ENCODE measurements at regions not wholly inside any gene's neighbourhood (a gene's known extent, or its start where the extent isn't known, plus 50 kb on each side); places are given as distances from the start of the nearest gene placed in this dataset.
"Not testable (repeated sequence)": the region's sequence is repeated elsewhere in the genome, so short reads cannot be mapped to it uniquely, and the experiment has no call there.

DNA sequence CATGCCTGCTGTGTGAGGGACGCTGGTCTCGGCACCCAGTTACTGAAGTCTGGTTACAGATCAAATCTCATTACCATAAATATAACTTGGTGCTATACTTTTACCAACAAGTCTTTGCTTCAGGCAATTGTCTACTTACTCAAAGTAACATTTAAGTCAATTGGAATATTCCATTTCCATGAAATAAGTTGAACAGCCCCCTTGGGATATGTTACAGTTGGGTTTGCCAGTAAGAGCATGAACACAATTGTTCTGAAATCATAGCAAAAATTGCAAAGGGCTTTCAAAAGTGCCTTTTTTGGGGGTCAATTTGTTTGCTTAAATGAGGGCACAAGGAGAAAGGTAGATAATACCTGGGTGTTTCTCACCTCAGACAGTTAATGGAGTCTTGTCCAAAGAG is 170.9 kb upstream of the EXOC2 start:
- DNase-seq (ENCODE audit: low spot score), result no peak

DNA sequence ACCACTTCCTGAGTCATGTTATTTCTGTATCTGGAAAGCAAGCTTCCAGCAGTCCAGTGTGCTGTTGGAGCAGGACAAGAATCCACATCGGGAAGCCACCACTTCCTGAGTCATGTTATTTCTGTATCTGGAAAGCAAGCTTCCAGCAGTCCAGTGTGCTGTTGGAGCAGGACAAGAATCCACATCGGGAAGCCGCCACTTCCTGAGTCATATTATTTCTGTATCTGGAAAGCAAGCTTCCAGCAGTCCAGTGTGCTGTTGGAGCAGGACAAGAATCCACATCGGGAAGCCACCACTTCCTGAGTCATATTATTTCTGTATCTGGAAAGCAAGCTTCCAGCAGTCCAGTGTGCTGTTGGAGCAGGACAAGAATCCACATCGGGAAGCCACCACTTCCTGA is 170.2 kb upstream of the EXOC2 start:
- DNase-seq (ENCODE audit: low spot score), result not testable (repeated sequence)

DNA sequence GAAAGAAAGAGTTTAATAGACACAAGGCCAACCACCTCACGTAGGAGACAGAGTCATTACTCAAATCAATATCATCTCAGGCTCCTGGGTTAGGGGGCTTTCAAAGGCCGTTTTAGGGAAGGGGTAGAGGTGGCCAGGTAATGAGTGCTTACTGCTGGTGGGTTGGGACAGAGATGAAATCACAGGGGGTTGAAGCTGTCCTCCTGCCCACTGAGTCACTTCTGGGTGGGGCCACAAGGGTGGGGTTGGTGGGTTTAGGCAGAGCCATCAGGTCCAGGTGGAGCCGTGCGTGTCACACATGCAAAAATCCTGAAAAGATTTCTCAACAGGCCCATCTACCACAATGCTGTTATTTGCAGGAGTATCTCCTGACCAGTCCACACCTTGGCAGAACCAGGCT is 167.0 kb upstream of the EXOC2 start:
- no peak for DNase-seq (ENCODE audit: low spot score)

DNA sequence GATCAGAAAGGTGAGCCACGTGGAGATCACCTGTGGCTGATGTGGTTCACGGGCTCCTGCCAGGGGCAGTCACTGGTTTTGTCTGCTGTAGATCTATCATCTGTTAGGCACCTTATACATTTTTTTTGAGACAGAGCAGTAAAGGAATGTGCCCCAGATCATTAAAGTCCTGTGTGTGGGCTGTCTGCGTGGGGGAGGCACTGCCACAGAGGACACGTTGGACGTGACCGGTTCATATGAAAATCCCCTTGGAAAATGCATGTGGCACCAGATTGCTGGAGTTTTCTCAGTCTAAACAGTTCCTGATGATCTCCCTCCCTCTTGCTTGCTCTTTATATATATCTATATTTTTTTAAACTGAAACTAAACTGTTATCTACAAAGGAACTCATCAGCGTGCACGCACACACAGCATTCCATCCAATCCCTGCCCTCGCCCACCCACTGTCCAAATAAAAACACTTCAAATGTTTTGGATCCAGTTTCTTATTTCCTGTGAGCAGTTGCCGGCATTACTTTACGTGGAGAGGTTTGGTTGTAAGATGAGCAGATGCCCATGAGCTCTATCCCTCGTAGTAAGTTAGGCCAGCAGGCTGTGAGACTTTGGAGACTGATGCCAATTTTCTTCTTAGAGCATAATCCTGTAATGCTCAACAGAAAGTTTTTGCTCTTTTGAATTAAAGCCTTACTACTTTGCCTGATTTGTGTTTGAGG is 161.6 kb upstream of the EXOC2 start:
- no peak for DNase-seq (ENCODE audit: low spot score)

DNA sequence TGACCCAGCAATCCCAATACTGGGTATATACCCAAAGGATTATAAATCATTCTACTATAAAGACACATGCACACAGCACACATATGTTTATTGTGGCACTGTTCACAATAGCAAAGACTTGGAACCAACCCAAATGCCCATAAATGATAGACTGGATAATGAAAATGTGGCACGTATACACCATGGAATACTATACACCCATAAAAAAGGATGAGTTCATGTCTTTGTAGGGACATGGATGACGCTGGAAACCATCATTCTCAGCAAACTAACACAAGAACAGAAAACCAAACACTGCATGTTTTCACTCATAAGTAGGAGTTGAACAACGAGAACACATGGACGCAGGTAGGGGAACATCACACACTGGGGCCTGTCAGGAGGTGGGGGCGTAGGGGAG is 159.3 kb upstream of the EXOC2 start:
- DNase-seq (ENCODE audit: low spot score), result not testable (repeated sequence)

DNA sequence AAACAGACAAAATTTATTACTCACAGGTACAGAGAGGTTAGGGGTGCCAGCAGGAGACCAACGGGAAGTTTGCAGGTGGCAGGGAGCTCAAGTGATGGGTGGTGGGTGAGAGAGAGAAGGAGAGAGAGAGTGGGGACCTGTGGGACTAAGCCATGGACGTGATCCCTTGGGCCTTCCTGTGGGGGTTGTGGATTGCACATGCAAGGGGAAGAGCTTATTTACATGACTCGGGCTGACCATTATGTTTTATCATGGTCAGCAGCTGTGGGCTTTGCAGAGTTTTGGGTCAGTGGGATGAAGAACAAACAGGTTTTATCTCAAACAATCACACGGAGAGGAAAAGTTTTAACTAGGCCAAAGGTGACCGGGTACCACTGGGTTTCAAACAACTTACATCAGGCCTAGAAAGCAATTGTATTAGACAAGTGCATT is 156.2 kb upstream of the EXOC2 start:
- DNase-seq (ENCODE audit: low spot score), result no peak

DNA sequence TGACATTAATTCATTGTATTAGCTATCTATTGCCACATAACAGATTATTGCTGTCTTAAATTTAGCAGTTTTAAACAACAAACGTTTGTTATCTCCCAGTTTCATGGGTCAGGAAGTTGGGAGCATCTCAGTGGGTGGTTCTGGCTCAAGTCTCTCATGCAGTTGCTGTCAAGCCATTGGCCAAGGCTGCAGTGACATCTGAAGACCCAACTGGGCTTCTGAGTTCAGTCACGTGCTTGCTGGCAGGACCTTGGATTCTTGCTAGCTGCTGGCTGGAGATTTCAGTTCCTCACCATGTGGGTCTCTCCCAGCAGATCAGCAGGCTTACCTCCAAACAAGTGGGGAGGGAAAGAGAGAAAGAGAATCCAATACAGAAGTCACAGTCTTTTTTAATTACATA is 152.6 kb upstream of the EXOC2 start:
- DNase-seq (ENCODE audit: low spot score), result no peak

DNA sequence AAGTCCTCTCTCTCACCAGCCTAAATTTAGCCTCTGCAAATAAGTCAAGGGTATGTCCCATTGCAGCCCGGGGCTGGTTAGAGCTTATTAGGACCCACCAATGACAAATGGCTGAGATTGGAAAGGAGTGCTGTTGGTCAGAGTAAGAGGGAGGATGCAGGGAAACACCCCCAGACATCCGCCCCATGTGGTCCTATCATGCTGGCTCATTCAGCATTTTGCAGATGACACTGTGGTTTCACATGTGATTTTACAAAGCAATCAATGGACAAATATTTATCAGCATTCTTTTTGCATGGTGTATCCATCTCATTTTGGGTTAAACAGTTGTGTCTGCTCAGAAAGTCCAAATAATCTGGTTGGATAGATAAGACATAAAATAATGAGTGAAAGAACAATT is 152.2 kb upstream of the EXOC2 start:
- no peak for DNase-seq (ENCODE audit: low spot score)

DNA sequence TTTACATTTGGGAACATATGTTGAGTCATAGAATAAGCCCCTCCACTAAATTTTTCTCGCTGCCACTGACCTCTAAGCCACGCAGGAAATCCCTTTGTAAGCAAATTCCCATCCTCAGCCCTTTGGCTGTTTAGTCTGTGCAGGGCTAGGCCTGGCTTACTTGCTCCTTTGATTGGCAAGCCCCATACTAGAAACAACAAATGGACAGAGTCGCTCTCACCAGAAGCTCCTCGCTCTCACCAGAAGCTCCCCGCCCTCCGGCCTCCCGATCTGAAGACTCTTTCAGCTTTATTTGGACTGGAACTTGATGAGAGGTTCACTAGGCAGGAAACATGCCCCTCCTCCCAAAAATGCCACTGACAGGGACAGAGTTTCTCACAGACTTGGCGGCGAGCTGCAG is 149.2 kb upstream of the EXOC2 start:
- no peak for DNase-seq (ENCODE audit: low spot score)

DNA sequence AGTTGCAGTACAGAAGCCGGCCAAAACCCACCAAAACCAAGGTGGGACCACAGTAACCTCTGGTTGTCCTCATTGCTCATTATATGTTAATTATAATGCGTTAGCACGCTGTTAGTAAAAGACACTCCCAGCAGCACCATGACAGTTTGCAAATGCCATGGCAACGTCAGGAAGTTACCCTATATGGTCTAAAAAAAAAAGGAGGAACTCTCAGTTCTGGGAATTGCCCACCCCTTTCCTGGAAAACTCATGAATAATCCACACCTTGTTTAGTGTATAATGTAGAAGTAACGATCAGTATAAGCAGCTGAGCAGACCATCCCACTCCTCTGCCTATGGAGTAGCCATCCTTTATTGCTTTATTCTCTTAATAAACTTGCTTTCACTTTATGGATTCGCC is 148.6 kb upstream of the EXOC2 start:
- no peak for DNase-seq (ENCODE audit: low spot score)

DNA sequence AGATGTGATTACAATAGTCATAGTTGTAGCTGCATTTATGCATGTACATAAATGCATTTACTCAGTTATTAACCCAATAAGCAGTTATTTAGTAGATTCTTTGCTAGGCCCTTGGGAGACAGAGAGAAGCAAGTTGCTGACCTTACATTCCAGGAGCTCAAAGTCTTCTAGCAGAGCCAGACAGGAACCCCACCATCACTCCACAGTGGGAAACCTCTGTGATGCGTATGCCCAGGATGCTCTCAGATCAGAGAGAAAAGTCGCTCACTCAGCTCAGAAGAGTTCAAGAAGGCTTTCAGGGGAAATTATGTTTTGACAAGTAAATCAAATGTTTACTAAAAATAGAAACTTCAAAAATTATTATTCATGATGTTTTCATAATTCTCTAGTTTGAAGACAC is 146.3 kb upstream of the EXOC2 start:
- no peak for DNase-seq (ENCODE audit: low spot score)

DNA sequence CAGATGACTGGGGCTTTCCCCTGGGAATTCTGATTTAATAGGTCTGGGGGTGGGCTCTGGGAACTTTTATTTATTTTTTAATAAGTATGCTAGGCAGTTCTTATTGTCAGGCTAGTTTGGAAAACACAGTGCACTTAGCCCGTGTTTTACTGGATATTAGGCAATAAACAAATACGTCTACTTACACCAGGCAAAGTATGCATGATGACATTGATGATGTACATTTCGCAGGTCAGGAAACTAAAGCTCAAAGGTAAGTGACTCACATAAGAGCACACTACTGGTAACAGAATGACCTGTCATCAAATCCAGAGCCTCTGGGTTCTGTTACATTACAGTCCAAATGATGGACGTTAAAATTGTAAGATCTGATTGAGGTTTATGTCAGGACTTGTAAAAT is 144.4 kb upstream of the EXOC2 start:
- no peak for DNase-seq (ENCODE audit: low spot score)

DNA sequence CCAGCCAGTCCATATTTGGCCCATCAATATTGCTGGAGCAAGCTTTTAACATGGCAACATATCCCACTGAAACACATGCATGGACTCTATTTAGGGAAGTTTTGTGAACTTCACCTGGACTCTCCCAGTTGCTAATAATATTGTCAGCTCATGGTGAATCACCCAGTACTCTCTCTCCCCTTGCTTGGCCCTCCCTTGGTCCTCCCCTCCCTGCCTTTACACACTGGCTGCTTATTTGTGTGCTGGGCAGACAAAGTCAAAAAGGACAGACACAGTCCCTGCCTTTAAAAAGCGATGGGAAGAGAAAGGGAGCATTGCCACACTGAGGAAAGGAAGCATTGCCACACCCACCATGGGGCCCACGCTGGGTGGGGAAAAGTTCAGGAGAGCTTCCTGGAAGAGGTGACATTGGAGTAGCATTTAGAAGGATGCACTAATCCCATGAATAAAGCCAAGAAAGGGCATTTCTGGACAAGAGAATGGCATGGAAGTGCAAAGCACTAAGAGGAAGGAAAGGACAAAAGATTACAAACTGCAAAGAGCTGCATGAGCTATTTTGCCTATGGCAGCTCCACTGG is 143.4 kb upstream of the EXOC2 start:
- no peak for DNase-seq (ENCODE audit: low spot score)

DNA sequence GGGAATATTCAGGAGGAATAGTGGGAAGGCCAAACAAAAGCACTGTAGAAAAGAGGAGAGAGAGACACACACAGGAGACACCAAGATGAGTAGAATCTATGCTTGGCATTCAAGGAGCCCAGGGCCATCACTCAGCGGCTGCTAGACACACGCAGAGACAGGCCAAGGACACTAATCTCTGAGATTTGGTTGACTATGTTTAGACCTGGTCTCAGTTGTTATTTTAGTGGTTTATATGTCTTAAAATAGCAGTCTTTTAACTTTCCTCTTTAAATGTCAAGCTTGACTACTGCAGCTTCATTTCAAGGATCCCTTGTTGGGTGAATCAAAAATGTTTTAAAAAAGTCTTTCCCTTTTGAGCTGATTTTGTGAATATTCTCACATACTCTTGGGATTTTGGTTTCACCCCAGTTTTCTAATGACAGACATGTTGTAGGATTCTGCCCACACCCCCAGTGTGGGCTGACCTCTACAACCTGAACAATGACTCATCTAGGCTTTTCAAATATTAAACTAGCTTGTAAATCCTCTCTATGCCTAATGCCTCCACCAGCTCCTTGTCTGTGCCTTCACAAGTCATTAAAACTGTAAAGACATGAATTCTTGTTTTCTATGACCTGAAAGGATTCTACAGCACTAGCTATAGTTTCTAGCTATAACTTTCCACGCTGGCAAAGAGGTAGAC is 142.7 kb upstream of the EXOC2 start:
- DNase-seq (ENCODE audit: low spot score), result no peak

DNA sequence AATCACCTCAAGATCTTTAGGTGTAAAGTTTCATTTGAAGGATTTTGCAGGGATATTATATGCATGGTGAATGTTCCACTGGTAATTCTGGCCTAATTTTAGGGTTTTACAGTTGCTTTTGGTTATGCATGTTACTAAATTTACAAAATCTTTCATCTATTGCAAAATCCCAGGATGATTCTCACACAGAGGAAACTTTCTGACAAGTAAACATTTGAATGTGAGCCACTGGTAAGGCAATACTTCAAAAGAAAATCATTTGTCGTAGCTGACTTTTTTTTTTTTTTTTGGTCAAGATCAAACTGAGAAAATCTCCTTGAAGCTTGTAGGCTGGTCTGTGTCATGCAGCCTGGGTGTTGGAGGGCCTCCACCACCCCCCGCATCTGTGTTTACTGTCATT is 141.9 kb upstream of the EXOC2 start:
- DNase-seq (ENCODE audit: low spot score), result no peak

DNA sequence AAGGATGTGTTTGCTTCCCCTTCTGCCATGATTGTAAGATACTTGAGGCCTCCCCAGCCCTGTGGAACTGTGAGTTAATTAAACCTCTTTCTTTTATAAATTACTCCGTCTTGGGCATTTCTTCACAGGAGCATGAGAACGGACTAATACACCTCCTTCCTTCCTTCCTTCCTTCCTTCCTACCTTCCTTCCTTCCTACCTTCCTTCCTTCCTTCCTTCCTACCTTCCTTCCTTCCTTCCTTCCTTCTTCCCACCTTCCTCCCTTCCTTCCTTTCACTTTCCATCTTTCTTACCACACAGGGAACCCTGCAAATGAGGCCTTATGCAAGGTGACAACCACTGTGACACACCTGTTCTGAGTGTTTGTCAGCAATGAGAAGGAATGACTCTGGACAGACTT is 141.3 kb upstream of the EXOC2 start:
- DNase-seq (ENCODE audit: low spot score), result no peak

DNA sequence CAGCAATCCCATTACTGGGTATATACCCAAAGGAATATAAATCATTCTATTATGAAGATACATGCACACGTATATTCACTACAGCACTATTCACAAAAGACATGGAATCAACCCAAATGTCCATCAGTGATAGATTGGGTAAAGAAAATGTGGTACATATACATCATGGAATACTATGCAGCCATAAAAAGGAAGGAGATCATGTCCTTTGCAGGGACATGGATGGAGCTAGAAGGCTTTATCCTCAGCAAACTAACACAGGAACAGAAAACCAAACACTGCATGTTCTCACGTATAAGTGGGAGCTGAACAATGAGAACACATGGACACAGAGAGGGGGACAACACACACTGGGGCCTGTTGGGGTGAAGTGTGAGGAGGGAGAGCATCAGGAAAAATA is 139.9 kb upstream of the EXOC2 start:
- not testable (repeated sequence) for DNase-seq (ENCODE audit: low spot score)

DNA sequence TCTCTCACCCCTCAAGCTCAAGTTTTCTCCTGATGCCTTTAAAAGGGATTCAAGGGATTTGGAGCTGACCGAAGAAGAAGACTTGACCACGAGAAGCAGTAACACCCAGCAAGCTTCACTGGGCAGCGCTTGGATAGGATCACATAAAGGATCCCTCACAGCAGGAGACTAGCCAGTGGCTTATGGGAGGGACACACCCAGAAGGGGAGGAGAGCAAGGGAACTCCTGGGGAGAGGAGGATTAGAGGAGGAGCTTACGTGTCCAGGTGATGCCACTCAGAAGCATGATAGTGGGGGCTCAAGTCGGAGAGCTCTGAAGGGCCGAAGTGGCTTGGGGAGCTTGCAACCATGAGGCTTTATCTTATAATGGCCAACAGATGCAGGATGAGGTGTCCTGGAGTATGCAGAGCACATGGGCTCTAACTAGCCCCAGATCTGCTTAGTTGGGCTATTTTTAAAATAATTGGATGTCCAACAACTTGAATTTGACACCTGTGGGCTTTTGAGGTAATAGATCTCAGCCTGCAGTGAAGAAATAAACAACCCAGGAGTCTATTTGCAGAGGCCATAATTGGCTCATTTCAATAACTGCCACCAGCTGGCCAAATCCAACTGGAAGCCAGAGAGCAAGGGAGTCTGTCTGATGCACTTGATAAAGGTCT is 137.9 kb upstream of the EXOC2 start:
- no peak for DNase-seq (ENCODE audit: low spot score)

DNA sequence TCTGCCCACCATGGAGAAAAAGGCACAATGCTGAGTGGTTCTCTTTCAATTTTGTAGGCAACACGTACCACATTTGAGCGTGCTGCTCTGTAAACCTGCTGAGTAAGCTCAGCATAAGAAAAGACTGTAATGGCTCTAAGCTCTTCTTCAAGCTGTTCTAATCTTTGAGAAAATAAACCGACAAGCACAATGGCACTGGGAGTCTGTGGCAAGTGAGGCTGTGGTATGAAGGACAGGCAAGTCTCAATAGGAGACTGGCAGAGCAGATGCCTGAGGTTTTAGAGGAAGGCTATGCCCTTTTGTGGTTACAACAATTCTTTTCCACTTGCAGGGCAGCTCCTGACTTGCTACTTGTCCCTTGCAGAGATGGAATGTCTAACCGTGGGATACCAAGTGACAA is 136.7 kb upstream of the EXOC2 start:
- DNase-seq (ENCODE audit: low spot score), result no peak

DNA sequence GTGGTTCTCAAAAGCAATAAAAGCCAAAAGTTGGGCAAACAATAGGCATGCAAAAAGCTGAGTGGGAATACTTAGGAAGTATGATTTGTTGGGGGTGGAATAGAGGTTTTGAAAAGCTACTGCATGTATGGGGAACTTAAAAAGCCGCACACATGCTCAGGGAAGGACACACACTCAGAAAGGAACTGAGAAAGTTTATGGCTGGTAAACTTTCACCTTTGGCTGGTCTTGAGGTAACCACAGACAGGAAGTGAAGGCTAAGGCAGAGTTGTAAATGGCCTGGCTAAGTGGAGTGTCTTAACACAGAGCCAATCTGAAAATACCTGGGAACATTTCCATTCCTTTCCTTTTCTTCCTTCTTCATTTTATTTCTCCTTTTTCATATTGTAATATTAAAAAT is 134.5 kb upstream of the EXOC2 start:
- no peak for DNase-seq (ENCODE audit: low spot score)

DNA sequence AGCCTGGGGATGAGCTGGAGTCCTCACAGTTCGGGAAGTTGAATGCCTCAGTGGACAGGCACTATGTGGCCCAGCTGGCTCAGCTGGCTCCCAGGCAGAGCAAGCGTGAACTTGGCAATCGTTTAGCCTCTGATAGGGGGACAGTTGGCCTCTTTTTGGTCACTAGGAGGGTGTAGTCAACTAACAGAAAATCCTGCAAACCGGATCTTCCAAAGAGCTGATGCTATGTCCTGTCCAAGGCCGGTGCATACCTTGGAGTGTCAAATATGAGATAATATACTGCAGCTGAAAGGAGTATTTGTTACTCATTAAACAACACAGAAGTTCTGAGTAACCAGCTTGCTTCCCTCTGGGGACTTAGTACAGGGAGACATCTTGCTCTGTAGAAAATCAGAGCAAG is 126.2 kb upstream of the EXOC2 start:
- no peak for DNase-seq (ENCODE audit: low spot score)

DNA sequence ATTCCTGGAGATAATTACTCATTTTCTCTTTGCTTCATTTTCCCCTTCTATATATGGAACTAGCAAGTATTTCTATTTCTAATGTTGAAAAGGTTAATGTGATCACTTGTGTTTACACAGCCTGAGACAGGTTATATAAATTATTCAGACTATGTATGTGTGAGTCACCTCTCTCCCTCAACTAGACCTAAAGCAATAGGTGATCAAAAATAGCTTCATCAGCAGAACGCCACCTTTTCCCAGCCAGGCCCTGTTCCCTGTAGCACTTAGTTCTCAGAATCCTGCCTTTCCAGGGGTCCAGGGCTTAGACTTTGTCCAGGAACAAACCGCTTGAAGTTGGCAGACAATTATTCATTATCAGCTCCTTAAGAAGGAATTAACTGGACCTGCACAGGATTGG is 125.3 kb upstream of the EXOC2 start:
- no peak for DNase-seq (ENCODE audit: low spot score)

DNA sequence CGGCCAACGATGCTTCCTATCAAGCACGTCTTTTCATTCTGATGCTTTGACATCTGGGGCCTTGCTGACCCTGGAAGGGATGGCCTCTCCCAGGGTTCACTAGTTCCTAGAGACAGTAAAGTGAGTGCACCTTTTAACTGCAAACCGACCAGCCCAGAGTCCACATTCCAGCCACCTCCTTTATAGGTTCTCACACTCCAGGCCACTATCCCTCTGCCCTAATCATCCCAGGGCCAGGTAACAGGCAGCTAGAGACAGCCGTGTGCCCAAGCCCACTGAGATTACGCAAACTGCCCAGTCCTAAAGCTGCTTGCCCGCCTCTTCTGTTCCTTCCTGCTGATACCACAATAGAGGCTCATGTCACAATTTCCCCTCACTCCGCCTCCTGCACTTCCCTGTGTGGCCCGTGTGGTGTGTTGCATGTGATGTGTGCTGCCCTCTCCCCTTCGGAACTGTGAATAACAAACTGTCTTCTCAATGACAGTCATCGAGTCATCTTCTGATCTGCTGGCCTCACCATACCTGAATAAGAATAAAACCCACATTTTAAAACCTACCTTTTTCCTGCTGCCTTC is 123.7 kb upstream of the EXOC2 start:
- no peak for DNase-seq (ENCODE audit: low spot score)

Measured in ureter (tissue), 1 donor.